GM19025 (cell line): ENCODE measurements at regions not wholly inside any gene's neighbourhood (a gene's known extent, or its start where the extent isn't known, plus 50 kb on each side); places are given as distances from the start of the nearest gene placed in this dataset.

Experiments
- ATAC-seq: cut with Tn5 transposase; IDR thresholded peaks from one replicate; pipeline ENCODE4 v1.9.1; 2021; ENCODE audit warnings: mild to moderate bottlenecking, low read depth, moderate library complexity; ENCODE audit not compliant: unreplicated experiment

DNA sequence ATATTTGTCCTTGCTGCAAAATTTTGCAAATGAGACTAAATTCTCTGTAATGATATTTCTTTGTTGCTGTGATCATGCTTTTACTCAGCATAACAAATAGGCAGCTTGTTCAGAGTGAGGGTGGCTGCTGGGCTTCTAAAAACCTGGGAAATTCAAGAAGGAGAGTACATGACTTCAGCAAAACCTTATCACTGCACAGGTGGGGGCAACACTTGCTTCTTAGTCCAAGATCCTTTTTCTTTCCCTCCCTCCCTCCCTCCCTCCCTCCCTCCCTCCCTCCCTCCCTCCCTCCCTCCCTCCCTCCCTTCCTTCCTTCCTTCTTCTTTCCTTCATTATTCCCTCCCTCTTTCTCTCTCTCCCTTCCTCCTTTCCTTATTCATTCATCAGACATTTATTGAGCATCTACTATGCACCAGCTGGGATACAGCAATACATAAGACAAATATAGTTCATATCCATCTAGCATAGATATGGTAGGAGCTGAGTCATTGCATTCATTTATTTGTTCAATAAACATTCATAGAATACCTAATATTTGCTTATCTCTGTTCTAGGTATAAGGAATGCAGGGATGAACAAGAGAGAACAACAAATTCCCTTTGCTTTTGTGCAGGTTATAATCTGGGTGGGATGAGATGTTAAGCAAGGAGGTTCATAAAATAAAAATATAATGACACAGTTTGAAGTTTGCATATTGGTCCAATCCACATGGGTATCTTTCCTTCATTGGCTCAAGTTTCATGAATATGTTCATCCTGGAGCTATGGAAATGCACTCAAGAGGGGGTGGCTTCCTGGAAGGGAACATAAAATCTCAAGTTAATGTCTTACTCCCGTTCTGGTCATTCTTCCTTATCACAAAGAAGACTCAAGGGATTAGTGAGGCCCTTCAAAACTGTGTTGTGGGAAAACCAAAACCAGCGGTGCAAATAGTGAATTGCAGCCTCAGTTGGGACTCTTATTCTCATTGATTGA lies 210.7 kb downstream of the PDCD6IP start:
- ATAC-seq: no peak

DNA sequence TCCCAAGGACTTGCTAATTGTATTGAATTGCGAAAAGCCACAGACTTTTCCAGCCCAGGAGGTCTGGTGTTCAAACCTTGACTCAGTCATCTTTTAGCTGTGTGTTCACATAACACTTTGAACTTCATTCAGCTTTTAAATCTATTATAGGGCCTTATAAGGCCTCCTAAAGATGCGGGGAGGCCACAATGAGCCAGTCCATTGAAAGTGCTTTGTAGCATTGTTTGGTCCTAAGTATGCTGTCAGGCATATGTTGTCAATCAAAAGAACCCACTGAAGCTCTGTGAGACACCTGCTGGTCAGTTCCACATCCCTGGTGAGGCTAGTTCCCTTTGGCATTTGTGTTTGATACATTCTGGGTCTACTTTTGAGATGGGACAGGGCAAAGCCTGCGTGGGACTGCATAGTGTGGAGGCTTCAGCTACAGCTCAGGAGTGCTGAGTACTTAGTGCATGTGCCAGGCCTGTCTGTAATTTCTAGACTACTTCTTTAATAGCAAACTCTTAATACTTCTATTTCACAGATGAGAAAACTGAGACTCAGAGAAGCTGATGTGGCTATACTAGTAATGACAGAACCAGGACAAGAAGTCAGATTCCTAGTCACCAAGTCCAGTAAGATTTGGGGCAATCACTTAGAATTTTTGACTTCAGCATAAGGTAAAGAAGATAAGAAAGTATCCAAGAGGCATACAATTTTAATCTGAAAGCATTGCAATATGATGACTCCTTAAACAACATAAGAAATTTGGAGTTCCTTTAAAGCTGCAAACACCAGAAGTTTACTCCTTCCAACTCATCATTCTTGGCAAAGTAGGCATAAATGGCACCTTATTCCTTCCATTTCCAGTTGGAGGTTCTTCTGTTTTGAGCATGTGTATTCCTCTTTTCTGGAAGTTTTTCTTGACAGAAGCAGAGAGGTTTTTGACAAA lies 213.0 kb downstream of the PDCD6IP start:
- ATAC-seq: no peak

GRCh38 chr3:34012102-34012461 lies 213.7 kb downstream of the PDCD6IP start:
- ATAC-seq: no peak

GRCh38 chr3:34013818-34014570 lies 215.6 kb downstream of the PDCD6IP start:
- no peak for ATAC-seq

- ATAC-seq: no peak
Measured at GRCh38 chr3:34015204-34016142, 217.0 kb downstream of the PDCD6IP start.

- ATAC-seq: no peak
Measured at GRCh38 chr3:34016925-34017587, 218.6 kb downstream of the PDCD6IP start.

DNA sequence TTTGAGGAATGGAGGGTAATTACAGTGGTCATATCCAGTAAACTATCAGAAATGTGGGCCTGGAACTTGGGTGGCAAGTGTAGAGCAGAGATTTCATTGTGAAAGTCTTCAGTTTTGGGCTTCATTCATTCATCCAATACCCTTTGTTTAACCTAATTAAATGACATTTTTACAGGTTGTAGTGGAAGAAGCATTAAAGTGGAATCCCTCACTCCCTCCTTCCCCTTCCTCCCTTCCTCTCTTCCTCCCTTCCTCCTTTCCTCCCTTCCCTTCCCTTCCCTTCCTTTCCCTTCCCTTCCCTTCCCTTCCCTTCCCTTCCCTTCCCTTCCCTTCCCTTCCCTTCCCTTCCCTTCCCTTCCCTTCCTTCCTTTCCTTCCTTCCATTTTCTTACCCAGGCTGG lies 219.3 kb downstream of the PDCD6IP start:
- no peak for ATAC-seq

DNA sequence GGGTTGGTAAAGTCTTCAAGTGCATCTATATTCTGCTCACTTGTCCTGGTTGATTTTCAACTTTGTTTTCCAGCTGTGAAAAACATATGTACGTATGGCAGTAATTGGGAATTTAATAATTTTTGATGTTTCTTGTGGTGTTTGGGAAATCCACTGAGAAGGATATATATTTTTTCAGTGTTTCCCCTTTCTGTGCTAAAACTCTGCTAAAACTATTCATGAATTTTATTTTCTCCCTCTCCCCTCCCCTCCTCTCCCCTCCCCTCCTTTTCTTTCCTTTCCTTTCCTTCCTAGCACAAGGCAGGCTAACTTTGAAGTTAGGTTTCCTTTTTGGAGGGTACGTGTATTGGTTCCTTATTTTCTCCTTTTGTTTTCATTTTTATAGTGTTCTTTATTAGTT lies 220.7 kb downstream of the PDCD6IP start:
- ATAC-seq: no peak

- no peak for ATAC-seq
Measured at GRCh38 chr3:34020170-34020569, 221.7 kb downstream of the PDCD6IP start.

DNA sequence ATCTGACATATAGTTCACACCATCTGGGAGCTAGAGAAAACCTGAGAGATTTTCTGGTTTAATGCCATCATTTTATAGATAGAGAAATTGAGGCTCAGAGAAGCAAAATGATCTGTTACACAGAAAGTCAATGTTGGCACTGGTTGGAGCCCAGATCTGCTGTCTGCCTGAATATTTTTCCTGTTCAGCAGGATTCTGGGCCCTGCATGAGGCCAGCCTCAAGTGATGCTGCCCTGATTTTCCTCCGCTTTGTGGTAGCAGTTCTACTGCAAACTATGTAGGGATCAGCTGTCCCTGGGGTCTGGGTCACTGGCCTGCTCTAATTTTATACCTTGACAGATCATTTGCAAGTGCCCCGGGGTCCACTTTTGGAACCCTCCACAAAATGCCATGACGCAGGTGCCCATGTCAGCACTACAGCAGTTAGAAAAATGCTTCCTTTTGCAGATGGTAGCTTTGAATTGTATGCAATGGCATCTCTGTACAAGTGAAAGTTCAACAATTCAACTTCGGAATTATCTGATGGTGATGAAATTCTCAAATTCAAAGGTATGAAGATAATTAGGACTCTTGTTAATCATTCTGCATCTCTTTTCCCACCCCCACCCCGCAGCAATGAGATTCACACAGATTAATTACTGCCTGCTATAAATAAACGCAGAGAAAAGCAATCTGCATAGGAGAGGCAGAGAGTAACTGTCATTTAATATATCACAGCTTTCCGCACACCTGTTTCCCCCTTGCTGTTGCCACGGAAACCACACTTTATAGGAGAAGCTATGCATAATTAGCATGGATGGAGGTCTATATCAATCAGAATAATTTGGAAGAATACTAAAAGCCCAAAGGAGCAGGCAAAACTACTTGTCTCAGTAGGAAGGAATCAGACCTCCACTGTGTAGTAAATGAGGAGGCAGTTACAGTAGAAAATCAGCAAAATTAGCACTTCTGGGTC lies 222.6 kb downstream of the PDCD6IP start:
- ATAC-seq: no peak

GRCh38 chr3:34022147-34022546 lies 223.7 kb downstream of the PDCD6IP start:
- ATAC-seq: no peak

GRCh38 chr3:34024447-34025240 lies 226.2 kb downstream of the PDCD6IP start:
- ATAC-seq: no peak

DNA sequence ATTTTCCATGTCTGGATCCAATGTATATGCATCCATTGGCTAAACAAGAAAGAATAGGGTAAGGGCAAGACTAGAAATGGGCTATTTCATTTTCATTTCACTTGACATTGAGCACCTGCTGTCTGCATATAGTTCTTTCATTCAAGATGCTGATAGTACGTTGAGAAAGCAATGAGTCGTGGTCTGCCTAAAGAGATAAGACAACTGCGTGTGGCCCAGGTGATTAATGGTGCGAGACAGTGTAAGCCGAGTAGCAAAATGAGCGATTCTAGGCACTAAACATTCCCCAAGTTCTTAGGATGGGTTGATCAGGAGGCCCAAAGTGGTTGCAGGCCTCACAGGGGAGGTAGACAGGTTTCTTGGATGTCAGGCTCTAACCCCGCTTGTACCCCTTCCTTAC lies 235.4 kb downstream of the PDCD6IP start:
- ATAC-seq: no peak

DNA sequence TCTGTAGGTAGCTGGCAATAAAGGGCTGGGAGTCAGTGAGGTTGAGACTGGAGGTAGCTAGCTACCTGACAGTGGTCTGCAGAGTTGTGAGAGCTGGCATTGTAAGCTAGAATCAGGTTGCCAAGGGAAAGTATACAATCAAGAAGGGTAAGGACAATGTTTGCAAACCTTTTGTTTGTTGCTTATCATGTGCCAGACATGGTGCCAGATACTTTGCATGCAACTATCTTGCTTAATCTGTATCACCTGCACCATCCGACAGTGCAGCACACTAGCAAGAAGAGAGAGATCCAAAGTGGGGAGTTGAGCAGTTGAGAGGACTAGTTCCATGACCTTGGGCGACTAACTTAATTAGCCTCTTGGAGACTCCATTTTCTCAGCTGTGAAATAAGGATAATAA lies 236.4 kb downstream of the PDCD6IP start:
- no peak for ATAC-seq

GRCh38 chr3:34035775-34036174 lies 237.3 kb downstream of the PDCD6IP start:
- no peak for ATAC-seq

GRCh38 chr3:34037260-34037659 lies 238.8 kb downstream of the PDCD6IP start:
- ATAC-seq: no peak

- ATAC-seq: no peak
Measured at GRCh38 chr3:34038131-34038530, 239.7 kb downstream of the PDCD6IP start.
